H54 (cell line): ENCODE measurements at regions not wholly inside any gene's neighbourhood (a gene's known extent, or its start where the extent isn't known, plus 50 kb on each side); places are given as distances from the start of the nearest gene placed in this dataset.

Experiments
- DNase-seq: peaks from one replicate; pipeline ENCODE4 v3.0.0; 2011; ENCODE audit warnings: low spot score, mixed read lengths; ENCODE audit not compliant: insufficient read length
- FAIRE-seq: peaks from 3 replicates; lab custom pipeline; 2011; peaks lifted over from hg19 to GRCh38; lab: Jason Lieb, UNC
- POLR2A ChIP-seq: IDR thresholded peaks from 2 replicates; pipeline ENCODE4 v1.6.1; 2011; ENCODE audit warnings: low read depth, mild to moderate bottlenecking, low read length

- FAIRE-seq (peak; percentile 77), DNase-seq (peak; percentile 44)
- TF ChIP-seq POLR2A, result no peak
Observed at GRCh38 chr21:17925000-17925610, 105.9 kb upstream of the C21orf91 start.

- DNase-seq, result no peak
Observed at GRCh38 chr21:17921579-17922530, 102.7 kb upstream of the C21orf91 start.

GRCh38 chr21:17915976-17916375 is 96.8 kb upstream of the C21orf91 start:
- no peak for TF ChIP-seq POLR2A
- DNase-seq (no peak), FAIRE-seq (no peak)

More at GRCh38 chr21:17921579-17922530, 102.7 kb upstream of the C21orf91 start:
- no peak for FAIRE-seq
- no peak for TF ChIP-seq POLR2A

GRCh38 chr21:17911628-17912027 is 92.5 kb upstream of the C21orf91 start:
- DNase-seq (peak; percentile 30), FAIRE-seq (no peak)
- TF ChIP-seq POLR2A, result no peak

GRCh38 chr21:17903929-17904639 is 84.9 kb upstream of the C21orf91 start:
- no peak for FAIRE-seq
- no peak for DNase-seq
- TF ChIP-seq POLR2A, result no peak

GRCh38 chr21:17903029-17903806 is 84.1 kb upstream of the C21orf91 start:
- FAIRE-seq, result no peak
- TF ChIP-seq POLR2A, result no peak
- no peak for DNase-seq

GRCh38 chr21:17901458-17902079 is 82.4 kb upstream of the C21orf91 start:
- TF ChIP-seq POLR2A, result no peak
- DNase-seq (no peak), FAIRE-seq (no peak)

- FAIRE-seq (no peak), DNase-seq (no peak)
- TF ChIP-seq POLR2A, result no peak
Observed at GRCh38 chr21:17900990-17901385, 81.8 kb upstream of the C21orf91 start.

- no peak for DNase-seq
- FAIRE-seq, result no peak
- no peak for TF ChIP-seq POLR2A
Observed at GRCh38 chr21:17900281-17900989, 81.3 kb upstream of the C21orf91 start.

GRCh38 chr21:17889171-17889570 is 70.0 kb upstream of the C21orf91 start:
- DNase-seq, result no peak
- TF ChIP-seq POLR2A, result no peak
- no peak for FAIRE-seq

GRCh38 chr21:17869115-17869514 is 50.0 kb upstream of the C21orf91 start:
- TF ChIP-seq POLR2A, result no peak
- no peak for DNase-seq
- FAIRE-seq, result no peak
